GM10266 (cell line): ENCODE measurements at regions not wholly inside any gene's neighbourhood (a gene's known extent, or its start where the extent isn't known, plus 50 kb on each side); places are given as distances from the start of the nearest gene placed in this dataset.
A peak's percentile ranks its signal among the peaks of the same experiment; 100 is the strongest.

Experiments used
- DNase-seq: peaks from one replicate; pipeline ENCODE4 v3.0.0; 2012; ENCODE audit errors: extremely low spot score
- CTCF ChIP-seq: IDR thresholded peaks from 2 replicates; pipeline ENCODE4 v1.5.1; 2012; ENCODE audit warnings: mild to moderate bottlenecking, low read depth; ENCODE audit not compliant: control insufficient read depth, insufficient read depth; ENCODE audit errors: missing control alignments

- no peak for DNase-seq
- no peak for TF ChIP-seq CTCF
Measured at GRCh38 chrX:39327255-39327654, 526.0 kb downstream of the MID1IP1 start.

GRCh38 chrX:39327705-39328104 lies 526.4 kb downstream of the MID1IP1 start:
- DNase-seq = no peak
- no peak for TF ChIP-seq CTCF

GRCh38 chrX:39328661-39329060 lies 527.4 kb downstream of the MID1IP1 start:
- DNase-seq = no peak
- TF ChIP-seq CTCF = no peak

GRCh38 chrX:39331082-39331704 lies 529.9 kb downstream of the MID1IP1 start:
- DNase-seq = no peak
- TF ChIP-seq CTCF = no peak

- no peak for TF ChIP-seq CTCF
Measured at GRCh38 chrX:39333451-39333850, 532.2 kb downstream of the MID1IP1 start.

GRCh38 chrX:39335513-39336235 lies 534.4 kb downstream of the MID1IP1 start:
- no peak for DNase-seq
- TF ChIP-seq CTCF = no peak

More at GRCh38 chrX:39333451-39333850, 532.2 kb downstream of the MID1IP1 start:
- DNase-seq = no peak

- TF ChIP-seq CTCF = no peak
- peak; percentile 17 for DNase-seq
Measured at GRCh38 chrX:39336671-39337311, 535.5 kb downstream of the MID1IP1 start.
